ENCODE measurements at regions not wholly inside any gene's neighbourhood (a gene's known extent, or its start where the extent isn't known, plus 50 kb on each side); places are given as distances from the start of the nearest gene placed in this dataset.

DNA sequence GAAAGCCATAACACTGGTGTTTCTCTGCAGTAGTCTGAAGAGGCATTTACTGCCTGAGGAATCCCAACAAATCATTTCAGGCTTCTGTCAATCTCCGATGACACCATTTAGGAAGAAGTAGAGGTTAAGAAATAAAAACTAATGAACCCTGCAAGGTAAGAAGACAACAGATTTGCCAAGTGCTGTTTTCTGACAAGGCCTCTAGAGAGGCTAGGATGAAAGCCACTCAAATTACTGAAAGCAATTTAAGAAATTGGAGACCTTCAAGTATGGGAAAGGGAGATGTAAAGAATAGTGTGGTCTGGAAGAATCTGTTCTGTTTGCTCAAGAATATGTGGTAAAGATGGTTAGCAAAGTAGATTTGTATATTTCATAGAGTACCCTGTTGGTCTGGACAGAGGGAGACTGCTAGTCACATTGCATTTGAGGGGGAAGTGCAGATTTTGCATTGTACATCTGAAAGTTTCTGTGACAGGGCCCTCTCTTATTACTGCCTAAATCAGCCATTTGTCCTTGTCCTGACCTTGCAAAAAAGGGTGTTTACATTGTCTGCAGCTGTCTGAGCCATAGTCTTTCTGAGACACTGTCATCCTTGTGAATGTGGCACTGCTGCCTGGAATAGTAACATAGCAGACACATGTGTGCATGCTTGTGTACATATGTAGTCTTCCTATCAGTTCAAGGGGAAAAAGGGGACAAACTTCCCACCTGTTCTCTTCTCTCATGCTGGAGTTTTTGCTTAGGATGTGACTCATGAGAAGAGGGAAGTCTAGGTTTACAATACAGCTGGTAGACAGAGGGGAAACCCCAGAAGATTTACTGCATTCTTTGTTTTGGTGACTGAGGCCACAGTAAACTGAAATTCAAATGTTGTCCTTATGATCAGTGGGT is 640.2 kb upstream of the KIRREL3 start:
- H3K27ac ChIP-seq (ENCODE audit: insufficient read depth, low read length): no peak overlapping the region
- POLR2A ChIA-PET (ENCODE audit: unreplicated experiment): no interaction called here
- H4K20me1 ChIP-seq (ENCODE audit: insufficient read depth, low read length): no peaks in the 10 kb centered on the region
- H2BK5ac ChIP-seq (ENCODE audit: low read depth, low read length, poor library complexity, severe bottlenecking): no peak overlapping the region
- no peak overlapping the region for H2AK9ac ChIP-seq (replicated peaks; ENCODE audit: low read depth, low read length, poor library complexity)
- no peak overlapping the region for H4K8ac ChIP-seq (ENCODE audit: low read depth in 2 of 2, low read length in 2 of 2)
- H3K23ac ChIP-seq (ENCODE audit: low read depth, low read length): no peak overlapping the region
- peak; percentile 57 for DNase-seq
- H3K4me3 ChIP-seq (ENCODE audit: insufficient read depth, low read depth, low read length): no peak overlapping the region
- H3K36me3 ChIP-seq (ENCODE audit: control insufficient read depth, insufficient read depth, low read length): no peaks in the 10 kb centered on the region
- H3K4me1 ChIP-seq (ENCODE audit: control insufficient read depth, insufficient read depth, low read length): peaks cover 2% of the 10 kb centered on the region; the same call in 1 of the 2 replicates
- no peaks in the 10 kb centered on the region; the same call in 1 of the 2 replicates for H3K27me3 ChIP-seq (ENCODE audit: control insufficient read depth, insufficient read depth, low read length)
- no peak overlapping the region for H4K5ac ChIP-seq (ENCODE audit: low read depth, low read length)
- no CpG with 5 or more reads among the region's 1 CpG for WGBS, 2 experiments (ENCODE audit: extremely low coverage in 2 of 2, insufficient read length in 1 of 2)
- H3K14ac ChIP-seq (replicated peaks; ENCODE audit: low read depth, low read length): no peak overlapping the region
- in situ Hi-C loops (cut with MboI; ENCODE audit: low sequenced_read_pairs): no loop called here
- H3K56ac ChIP-seq (ENCODE audit: extremely low read depth, insufficient read depth, low read length): no peak overlapping the region
- H2BK20ac ChIP-seq (ENCODE audit: low read depth, low read length): no peak overlapping the region
- H2AK5ac ChIP-seq (ENCODE audit: low read depth, low read length): no peak overlapping the region; the same call in 1 of the 2 replicates
- no TSS peak for BruUV-seq (replicated peaks)
- H3K79me1 ChIP-seq (ENCODE audit: low read depth in 1 of 2, low read length in 2 of 2): no peaks in the 10 kb centered on the region
- TF ChIP-seq MAFK (IDR thresholded peaks at IDR 0.05; ENCODE audit: low read depth, low read length): no peak
- TF ChIP-seq MXI1 (IDR thresholded peaks at IDR 0.05; ENCODE audit: borderline replicate concordance, low read depth, low read length): no peak
- TF ChIP-seq CTCF (conservative IDR thresholded peaks at IDR 0.05; ENCODE audit: low read depth, low read length): no peak
- TF ChIP-seq SMC3 (IDR thresholded peaks at IDR 0.05; ENCODE audit: low read depth, low read length): no peak
- TF ChIP-seq, protein P1, sequence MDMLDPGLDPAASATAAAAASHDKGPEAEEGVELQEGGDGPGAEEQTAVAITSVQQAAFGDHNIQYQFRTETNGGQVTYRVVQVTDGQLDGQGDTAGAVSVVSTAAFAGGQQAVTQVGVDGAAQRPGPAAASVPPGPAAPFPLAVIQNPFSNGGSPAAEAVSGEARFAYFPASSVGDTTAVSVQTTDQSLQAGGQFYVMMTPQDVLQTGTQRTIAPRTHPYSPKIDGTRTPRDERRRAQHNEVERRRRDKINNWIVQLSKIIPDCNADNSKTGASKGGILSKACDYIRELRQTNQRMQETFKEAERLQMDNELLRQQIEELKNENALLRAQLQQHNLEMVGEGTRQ (IDR thresholded peaks at IDR 0.05; ENCODE audit: low read depth, low read length): no peak
- TF ChIP-seq MAZ (IDR thresholded peaks at IDR 0.05; ENCODE audit: borderline replicate concordance, low read depth, low read length): no peak
- no peak for TF ChIP-seq FOS (IDR thresholded peaks at IDR 0.05; ENCODE audit: low read depth, low read length)
- TF ChIP-seq, protein P2, sequence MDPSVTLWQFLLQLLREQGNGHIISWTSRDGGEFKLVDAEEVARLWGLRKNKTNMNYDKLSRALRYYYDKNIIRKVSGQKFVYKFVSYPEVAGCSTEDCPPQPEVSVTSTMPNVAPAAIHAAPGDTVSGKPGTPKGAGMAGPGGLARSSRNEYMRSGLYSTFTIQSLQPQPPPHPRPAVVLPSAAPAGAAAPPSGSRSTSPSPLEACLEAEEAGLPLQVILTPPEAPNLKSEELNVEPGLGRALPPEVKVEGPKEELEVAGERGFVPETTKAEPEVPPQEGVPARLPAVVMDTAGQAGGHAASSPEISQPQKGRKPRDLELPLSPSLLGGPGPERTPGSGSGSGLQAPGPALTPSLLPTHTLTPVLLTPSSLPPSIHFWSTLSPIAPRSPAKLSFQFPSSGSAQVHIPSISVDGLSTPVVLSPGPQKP (IDR thresholded peaks at IDR 0.05; ENCODE audit: borderline replicate concordance, low read depth, low read length): no peak
- no peak for TF ChIP-seq RAD21 (IDR thresholded peaks at IDR 0.05; ENCODE audit: low read length)
- no peak for TF ChIP-seq CEBPB (IDR thresholded peaks at IDR 0.05; ENCODE audit: low read depth, low read length)
- no peak for TF ChIP-seq NFE2L2 (IDR thresholded peaks at IDR 0.05; ENCODE audit: low read depth, low read length)
- no peak for TF ChIP-seq CHD1 (IDR thresholded peaks at IDR 0.05; ENCODE audit: low read depth, low read length)
- no peak for TF ChIP-seq BHLHE40 (IDR thresholded peaks at IDR 0.05; ENCODE audit: low read depth, low read length)
- no peak for TF ChIP-seq POLR2A (IDR thresholded peaks at IDR 0.05; ENCODE audit: low read depth, low read length)
- no peak overlapping the region for H3K18ac ChIP-seq (ENCODE audit: low read depth, low read length)
- H2AFZ ChIP-seq (replicated peaks; ENCODE audit: low read length, poor library complexity): no peak overlapping the region
- peak; percentile 54; the same call in 1 of the 2 replicates for ATAC-seq (ENCODE audit: low read depth)
- no peak overlapping the region for H3K4ac ChIP-seq (ENCODE audit: low read depth, low read length)
- peaks cover 3% of the 10 kb centered on the region; the same call in 1 of the 2 replicates for H3K9me1 ChIP-seq (ENCODE audit: insufficient read depth, low read length)
- H3K9ac ChIP-seq (ENCODE audit: low read depth, low read length): no peak overlapping the region
- no peak overlapping the region for H4K91ac ChIP-seq (ENCODE audit: insufficient read depth, low read depth, low read length)
- intact Hi-C loops (cut with micrococcal nuclease): no loop called here
- dilution Hi-C loops (cut with HindIII; ENCODE audit: low sequenced_read_pairs, unreplicated experiment): no loop called here
- H3K9me3 ChIP-seq (ENCODE audit: control insufficient read depth, insufficient read depth, low read length): no peaks in the 10 kb centered on the region
- no peak overlapping the region for H3K4me2 ChIP-seq (ENCODE audit: low read depth, low read length)
- no peak overlapping the region for H2BK15ac ChIP-seq (ENCODE audit: low read depth, low read length)
- CTCF ChIA-PET: no interaction called here
- no peak overlapping the region for H2BK120ac ChIP-seq (ENCODE audit: low read depth, low read length)
